ENCODE measurements at regions not wholly inside any gene's neighbourhood (a gene's known extent, or its start where the extent isn't known, plus 50 kb on each side); places are given as distances from the start of the nearest gene placed in this dataset.

GRCh38 chr12:45548426-45548825, 181.1 kb upstream of the ARID2 start:
- peaks cover 7 to 16% of the 10 kb centered on the region in 2 experiments for H3K27me3 ChIP-seq (ENCODE audit: control insufficient read depth in 2 of 2, insufficient read depth in 2 of 2, low read length in 2 of 2)
- H3K4me3 ChIP-seq (replicated peaks in 1 of 3; ENCODE audit: insufficient read depth in 1 of 3, low read depth in 1 of 3, low read length in 3 of 3): no peak overlapping the region
- dilution Hi-C loops (cut with MboI; ENCODE audit: extremely low pct_ligation_motif_present, low sequenced_read_pairs): no loop called here
- TF ChIP-seq MYC (IDR thresholded peaks at IDR 0.05; ENCODE audit: low read depth, low read length) (no peak), MAX (IDR thresholded peaks at IDR 0.05; ENCODE audit: insufficient read depth, insufficient read length) (no peak), POLR2A (IDR thresholded peaks at IDR 0.05; ENCODE audit: low read depth, low read length) (no peak), JUN (IDR thresholded peaks at IDR 0.05; ENCODE audit: borderline replicate concordance, insufficient read depth, insufficient read length, low read depth) (no peak), FOS (IDR thresholded peaks at IDR 0.05; ENCODE audit: borderline replicate concordance, insufficient read depth, low read length) (no peak), EZH2 (IDR thresholded peaks at IDR 0.05; ENCODE audit: borderline replicate concordance, low read depth, low read length, severe bottlenecking) (no peak), GATA2 (IDR thresholded peaks at IDR 0.05; ENCODE audit: insufficient read depth, insufficient read length, low read depth, low read length) (no peak), CTCF (IDR thresholded peaks at IDR 0.05; ENCODE audit: extremely low read depth in 1 of 2, insufficient read depth in 1 of 2, low read depth in 1 of 2, low read length in 2 of 2) (no peak), POLR2AphosphoS5 (IDR thresholded peaks at IDR 0.05; ENCODE audit: insufficient read depth, low read depth, low read length) (no peak)
- FAIRE-seq: no peak
- H3K9ac ChIP-seq (replicated peaks; ENCODE audit: extremely low read depth, insufficient read depth, low read length): no peak overlapping the region
- no peak for DNase-seq (ENCODE audit: low read depth, low spot score)
- H3K36me3 ChIP-seq (ENCODE audit: control insufficient read depth in 2 of 2, extremely low read depth in 1 of 2, insufficient read depth in 2 of 2, low read length in 2 of 2): no peaks in the 10 kb centered on the region
- intact Hi-C loops (cut with micrococcal nuclease): no loop called here
- no peaks in the 10 kb centered on the region for H3K4me1 ChIP-seq (ENCODE audit: control insufficient read depth, extremely low read depth, insufficient read depth, low read length)
- CTCF ChIA-PET: interaction anchor here (2.8 to 10.3 kb wide), 2 partner anchors 178 to 197 kb away, joined by 13 to 337 read pairs; partner anchors contain the start of gene ARID2
- H3K27ac ChIP-seq (ENCODE audit: insufficient read depth, low read depth, low read length): no peak overlapping the region
- POLR2A ChIA-PET: no interaction called here
- H3K4me2 ChIP-seq (ENCODE audit: insufficient read depth, low read length): no peak overlapping the region
- no peaks in the 10 kb centered on the region for H4K20me1 ChIP-seq (replicated peaks; ENCODE audit: control insufficient read depth, extremely low read depth, insufficient read depth, low read length)
- H3K9me3 ChIP-seq (replicated peaks; ENCODE audit: control insufficient read depth, insufficient read depth, low read length): no peaks in the 10 kb centered on the region
- no peak overlapping the region for H2AFZ ChIP-seq (ENCODE audit: low read depth, low read length)
- H3K79me2 ChIP-seq (ENCODE audit: control insufficient read depth, insufficient read depth, low read length): no peaks in the 10 kb centered on the region
- H3K9me1 ChIP-seq (replicated peaks; ENCODE audit: control insufficient read depth, extremely low read depth, insufficient read depth, low read length): no peaks in the 10 kb centered on the region
- BruUV-seq (replicated peaks): no TSS peak

Data from endothelial cell of umbilical vein (primary cell).